ENCODE measurements at regions not wholly inside any gene's neighbourhood (a gene's known extent, or its start where the extent isn't known, plus 50 kb on each side); places are given as distances from the start of the nearest gene placed in this dataset.

GRCh38 chr10:62959553-62959952, 143.4 kb upstream of the EGR2 start:
- no peaks in the 10 kb centered on the region for H3K27me3 ChIP-seq
- no peaks in the 10 kb centered on the region for H3K4me1 ChIP-seq
- DNase-seq (ENCODE audit: low spot score in 2 of 2) = no peak
- intact Hi-C loops (cut with DNase I) = no loop called here
- H3K27ac ChIP-seq = no peak overlapping the region
- no peak for TF ChIP-seq CTCF (IDR thresholded peaks at IDR 0.05)
- no peaks in the 10 kb centered on the region for H3K36me3 ChIP-seq
- H3K4me3 ChIP-seq = no peak overlapping the region
- no peaks in the 10 kb centered on the region for H3K9me3 ChIP-seq

- H3K27me3 ChIP-seq = no peaks in the 10 kb centered on the region
- intact Hi-C loops (cut with DNase I) = no loop called here
- no peak for TF ChIP-seq CTCF (IDR thresholded peaks at IDR 0.05)
- H3K27ac ChIP-seq = no peak overlapping the region
- H3K36me3 ChIP-seq = no peaks in the 10 kb centered on the region
- no peaks in the 10 kb centered on the region for H3K9me3 ChIP-seq
- no peak for DNase-seq (ENCODE audit: low spot score in 2 of 2)
- H3K4me3 ChIP-seq = no peak overlapping the region
- no peaks in the 10 kb centered on the region for H3K4me1 ChIP-seq
Measured at GRCh38 chr10:62958980-62959379, 142.8 kb upstream of the EGR2 start.

- no peak for DNase-seq (ENCODE audit: low spot score in 2 of 2)
- Histone ChIP-seq H3K4me1 (no peaks in the 10 kb centered on the region), H3K9me3 (no peaks in the 10 kb centered on the region), H3K36me3 (no peaks in the 10 kb centered on the region), H3K4me3 (no peak overlapping the region), H3K27me3 (no peaks in the 10 kb centered on the region), H3K27ac (no peak overlapping the region)
- no peak for TF ChIP-seq CTCF (IDR thresholded peaks at IDR 0.05)
- intact Hi-C loops (cut with DNase I) = no loop called here
Measured at GRCh38 chr10:62946278-62946677, 130.1 kb upstream of the EGR2 start.

- Histone ChIP-seq H3K36me3 (no peaks in the 10 kb centered on the region), H3K27me3 (no peaks in the 10 kb centered on the region), H3K9me3 (no peaks in the 10 kb centered on the region), H3K27ac (no peak overlapping the region), H3K4me3 (no peak overlapping the region), H3K4me1 (no peaks in the 10 kb centered on the region)
- TF ChIP-seq CTCF (IDR thresholded peaks at IDR 0.05) = no peak
- no peak for DNase-seq (ENCODE audit: low spot score in 2 of 2)
- intact Hi-C loops (cut with DNase I) = no loop called here
Measured at GRCh38 chr10:62939698-62940097, 123.5 kb upstream of the EGR2 start.

GRCh38 chr10:62938672-62939071, 122.5 kb upstream of the EGR2 start:
- intact Hi-C loops (cut with DNase I) = no loop called here
- Histone ChIP-seq H3K4me3 (no peak overlapping the region), H3K27ac (no peak overlapping the region), H3K9me3 (no peaks in the 10 kb centered on the region), H3K36me3 (no peaks in the 10 kb centered on the region), H3K4me1 (no peaks in the 10 kb centered on the region), H3K27me3 (no peaks in the 10 kb centered on the region)
- DNase-seq (ENCODE audit: low spot score in 2 of 2) = no peak
- TF ChIP-seq CTCF (IDR thresholded peaks at IDR 0.05) = no peak

GRCh38 chr10:62937674-62938073, 121.5 kb upstream of the EGR2 start:
- H3K4me1 ChIP-seq = no peaks in the 10 kb centered on the region
- DNase-seq (ENCODE audit: low spot score in 2 of 2) = no peak
- no peak for TF ChIP-seq CTCF (IDR thresholded peaks at IDR 0.05)
- H3K9me3 ChIP-seq = no peaks in the 10 kb centered on the region
- no peaks in the 10 kb centered on the region for H3K27me3 ChIP-seq
- H3K36me3 ChIP-seq = no peaks in the 10 kb centered on the region
- H3K4me3 ChIP-seq = no peak overlapping the region
- intact Hi-C loops (cut with DNase I) = no loop called here
- no peak overlapping the region for H3K27ac ChIP-seq

Measured in ascending aorta (tissue), 2 donors.